Frontal cortex (tissue), 3 donors: ENCODE measurements at regions not wholly inside any gene's neighbourhood (a gene's known extent, or its start where the extent isn't known, plus 50 kb on each side); places are given as distances from the start of the nearest gene placed in this dataset.

Source experiments
- DNase-seq, 2 donors: peaks; one replicate each; pipeline ENCODE4 v3.0.0; 2012; ENCODE audit warnings: low spot score in 2 of 2
- FAIRE-seq: peaks from 2 replicates; lab custom pipeline; 2012; peaks lifted over from hg19 to GRCh38; lab: Jason Lieb, UNC
- donor health status: control.
- donor health status: control.
- donor health status: control.

- no peak for DNase-seq
- FAIRE-seq: no peak
These were observed 92.6 kb upstream of the TMPRSS2 start for GRCh38 chr21:41600556-41600955.

GRCh38 chr21:41600116-41600515 lies 92.2 kb upstream of the TMPRSS2 start:
- DNase-seq (no peak), FAIRE-seq (no peak)

- FAIRE-seq (no peak), DNase-seq (no peak)
These were observed 90.8 kb upstream of the TMPRSS2 start for GRCh38 chr21:41598561-41599431.

GRCh38 chr21:41597811-41598231 lies 89.9 kb upstream of the TMPRSS2 start:
- DNase-seq: no peak
- FAIRE-seq: no peak

- no peak for DNase-seq
- FAIRE-seq: no peak
These were observed 89.3 kb upstream of the TMPRSS2 start for GRCh38 chr21:41597227-41597626.

DNA sequence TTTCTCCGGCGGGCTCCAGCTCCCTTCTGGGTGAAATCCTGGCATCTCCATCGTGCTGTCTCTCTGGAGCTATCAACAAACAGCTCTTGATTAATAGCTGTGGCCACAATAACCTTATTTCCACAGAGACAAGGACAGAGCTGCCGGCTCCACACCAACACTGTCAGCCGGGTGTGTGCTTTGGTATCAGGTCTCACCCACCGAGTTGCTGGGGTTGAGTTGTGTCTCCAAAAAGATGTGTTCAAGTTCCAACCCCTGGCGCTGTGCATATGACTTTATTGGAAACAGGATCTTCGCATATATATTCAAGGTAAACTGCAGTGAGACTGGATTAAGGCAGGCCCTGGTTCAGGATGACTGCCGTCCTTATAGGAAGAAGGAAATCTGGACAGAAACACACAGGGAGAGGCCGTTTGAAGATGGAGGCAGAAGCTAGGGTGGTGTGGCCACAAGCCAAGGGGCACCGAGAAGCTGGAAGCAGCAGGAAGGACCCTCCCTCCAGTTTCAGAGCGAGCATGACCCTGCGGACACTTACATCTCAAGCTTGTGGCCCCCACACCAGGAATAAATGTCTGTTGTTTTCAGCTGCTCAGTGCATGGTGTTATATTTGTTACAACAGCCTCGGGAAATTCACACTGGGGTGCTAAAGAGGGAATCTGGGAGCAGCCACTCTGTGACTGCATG lies 88.4 kb upstream of the TMPRSS2 start:
- DNase-seq: no peak
- no peak for FAIRE-seq

DNA sequence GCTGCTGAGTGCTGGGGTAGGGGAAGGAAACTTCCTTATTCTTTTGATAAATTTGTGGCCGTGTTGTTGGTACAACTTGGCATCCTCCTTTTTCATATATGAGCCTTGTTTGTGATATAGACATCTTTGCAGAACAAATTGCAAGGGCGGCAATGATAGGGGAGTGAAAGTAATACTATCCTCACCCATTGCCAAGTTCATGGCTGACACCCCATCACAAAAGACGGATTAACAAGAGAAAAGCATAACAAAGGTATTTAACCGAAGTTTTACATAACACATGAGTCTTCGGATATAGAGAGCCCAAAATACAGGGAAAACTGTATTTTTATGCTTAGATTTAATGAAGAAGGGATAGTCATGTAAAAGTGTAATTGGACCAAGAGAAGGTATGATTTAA lies 86.3 kb upstream of the TMPRSS2 start:
- no peak for DNase-seq
- no peak for FAIRE-seq

GRCh38 chr21:41593760-41594138 lies 85.8 kb upstream of the TMPRSS2 start:
- FAIRE-seq (no peak), DNase-seq (no peak)

- DNase-seq (no peak), FAIRE-seq (no peak)
These were observed 85.2 kb upstream of the TMPRSS2 start for GRCh38 chr21:41593051-41593759.

DNA sequence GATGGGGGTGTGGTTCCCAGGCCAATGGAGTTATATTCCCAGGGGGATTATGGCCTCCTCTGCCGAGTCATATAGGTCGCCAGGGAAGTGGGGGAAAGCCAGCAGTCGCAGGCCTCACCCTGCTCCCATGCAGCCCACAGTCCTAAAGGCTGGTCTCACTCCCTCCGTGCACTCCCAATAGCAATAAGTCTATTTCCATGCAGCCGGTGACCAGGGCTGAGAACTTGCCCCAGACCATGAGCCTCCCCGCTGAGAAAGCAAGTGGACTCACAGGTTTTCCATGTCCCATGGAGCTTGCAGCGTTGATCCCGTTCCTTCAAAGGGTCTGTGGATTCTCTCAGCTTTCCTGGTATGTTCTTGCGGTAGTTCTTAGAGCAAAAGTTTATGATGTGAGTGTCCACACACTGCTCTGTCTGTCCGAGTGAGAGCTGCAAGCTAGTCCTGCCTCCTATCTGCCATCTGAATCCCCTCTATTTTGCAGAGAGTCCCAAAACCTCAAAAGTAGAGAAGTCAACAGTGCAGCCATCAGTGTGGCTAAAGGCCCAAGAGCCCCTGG lies 81.7 kb upstream of the TMPRSS2 start:
- FAIRE-seq (no peak), DNase-seq (no peak)

DNA sequence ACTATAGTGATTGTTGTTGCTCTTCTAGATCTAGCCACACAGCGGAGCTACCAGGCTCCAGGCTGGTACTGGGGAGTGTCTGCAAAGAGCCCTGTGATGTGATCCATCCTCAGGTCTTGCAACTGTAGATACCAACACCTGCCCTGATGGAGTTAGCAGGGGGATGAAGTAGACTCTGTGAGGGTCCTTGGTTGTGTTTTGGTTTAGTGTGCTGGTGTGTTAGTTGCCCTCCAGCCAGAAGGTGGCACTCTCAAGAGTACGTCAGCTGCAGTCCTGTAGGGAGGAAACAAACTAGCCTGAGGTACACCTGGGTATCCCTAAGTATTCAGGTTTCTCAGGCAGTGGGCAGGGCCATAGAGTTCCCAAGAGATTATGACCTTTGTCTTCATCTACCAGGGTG lies 81.2 kb upstream of the TMPRSS2 start:
- DNase-seq (no peak), FAIRE-seq (no peak)

DNA sequence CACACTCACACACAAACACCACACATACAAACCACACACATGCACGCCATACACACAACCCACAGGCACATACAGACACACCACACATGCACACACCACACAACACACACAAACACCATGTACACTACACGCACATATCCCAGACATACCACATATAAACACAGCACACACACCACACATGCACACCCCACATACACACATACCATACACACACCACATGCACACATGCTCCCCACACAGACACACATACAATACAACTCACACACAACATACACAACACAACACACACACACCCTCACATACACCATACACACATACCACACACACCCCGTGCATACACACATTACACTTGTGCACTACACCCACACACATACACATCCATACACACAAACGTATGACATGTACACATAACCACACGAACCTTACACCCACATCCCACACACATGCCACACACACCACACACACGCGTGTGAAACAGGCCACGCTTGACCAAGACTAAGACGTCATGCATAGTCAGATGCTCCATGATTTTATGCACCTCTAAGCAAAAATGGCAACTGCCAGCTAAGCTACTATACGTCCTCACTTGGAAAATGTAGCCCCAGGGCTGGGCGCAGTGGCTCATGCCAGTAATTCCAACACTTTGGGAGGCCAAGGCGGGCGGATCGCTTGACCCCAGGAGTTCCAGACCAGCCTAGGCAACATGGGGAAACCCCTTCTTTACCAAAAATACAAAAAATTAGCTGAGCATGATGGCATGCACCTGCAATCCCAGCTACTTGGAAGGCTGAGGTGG lies 77.4 kb upstream of the TMPRSS2 start:
- FAIRE-seq (no peak), DNase-seq (no peak)

DNA sequence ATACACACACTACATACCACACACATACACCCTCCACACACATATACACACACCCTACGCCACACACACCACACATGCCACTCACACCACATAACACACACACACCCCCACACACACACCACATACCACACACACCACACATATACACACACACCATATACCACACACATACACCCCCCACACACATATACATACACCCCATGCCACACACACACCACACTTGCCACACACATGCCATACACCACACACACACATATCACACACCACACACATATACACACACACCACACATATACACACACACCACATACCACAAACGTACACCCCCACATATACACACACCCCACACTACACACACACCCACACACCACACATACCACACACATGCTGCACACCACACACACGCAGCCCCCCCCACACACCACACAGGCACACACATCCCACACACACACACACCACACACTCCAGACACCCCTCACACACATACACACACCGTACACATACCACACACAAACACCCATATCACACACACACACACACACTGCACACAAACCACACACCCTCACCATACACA lies 76.7 kb upstream of the TMPRSS2 start:
- no peak for DNase-seq
- FAIRE-seq: no peak

- no peak for DNase-seq
- no peak for FAIRE-seq
These were observed 75.4 kb upstream of the TMPRSS2 start for GRCh38 chr21:41583274-41583790.

- no peak for FAIRE-seq
These were observed 74.9 kb upstream of the TMPRSS2 start for GRCh38 chr21:41582866-41583265.

GRCh38 chr21:41582298-41582840 lies 74.4 kb upstream of the TMPRSS2 start:
- no peak for FAIRE-seq
- DNase-seq: no peak

More at GRCh38 chr21:41582866-41583265, 74.9 kb upstream of the TMPRSS2 start:
- DNase-seq: no peak

GRCh38 chr21:41581592-41582228 lies 73.8 kb upstream of the TMPRSS2 start:
- no peak for DNase-seq
- no peak for FAIRE-seq
